ENCODE measurements at regions not wholly inside any gene's neighbourhood (a gene's known extent, or its start where the extent isn't known, plus 50 kb on each side); places are given as distances from the start of the nearest gene placed in this dataset.

DNA sequence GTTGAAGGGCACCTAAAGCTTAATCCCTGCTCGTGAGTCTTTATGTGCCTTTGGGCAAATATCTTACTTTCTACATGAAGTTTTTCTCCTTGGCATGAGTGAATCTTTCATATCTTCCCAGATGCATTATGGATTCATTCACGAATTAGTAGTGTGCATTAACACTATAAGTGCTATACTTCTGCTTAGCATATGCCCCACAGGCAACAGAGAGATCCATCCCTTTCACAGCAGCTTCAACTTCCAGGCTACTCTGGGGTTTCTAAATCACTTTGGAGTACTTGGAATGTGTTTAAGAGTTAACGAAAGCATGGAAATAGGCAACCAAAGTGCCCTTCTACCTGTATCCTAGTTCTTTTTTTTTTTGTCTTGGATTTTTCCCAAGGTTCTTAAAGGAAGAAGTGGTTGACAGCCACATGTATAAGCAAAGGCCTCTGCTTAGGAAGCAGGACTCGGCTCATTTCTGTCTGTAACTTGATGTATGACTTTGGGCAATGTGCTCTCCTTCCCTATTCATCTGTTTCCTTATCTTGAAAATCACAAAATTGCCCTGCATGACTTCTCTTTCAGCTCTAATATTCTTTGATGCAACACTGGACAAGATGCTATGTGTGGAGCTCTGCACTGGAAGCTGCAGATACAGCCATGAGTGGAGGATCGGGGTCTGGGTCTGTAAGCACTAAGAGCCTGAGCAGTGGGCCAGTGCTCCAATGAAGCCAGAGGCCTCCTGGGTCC, 54.5 kb upstream of the ME3 start:
- DNase-seq (ENCODE audit: low spot score) = no peak

DNA sequence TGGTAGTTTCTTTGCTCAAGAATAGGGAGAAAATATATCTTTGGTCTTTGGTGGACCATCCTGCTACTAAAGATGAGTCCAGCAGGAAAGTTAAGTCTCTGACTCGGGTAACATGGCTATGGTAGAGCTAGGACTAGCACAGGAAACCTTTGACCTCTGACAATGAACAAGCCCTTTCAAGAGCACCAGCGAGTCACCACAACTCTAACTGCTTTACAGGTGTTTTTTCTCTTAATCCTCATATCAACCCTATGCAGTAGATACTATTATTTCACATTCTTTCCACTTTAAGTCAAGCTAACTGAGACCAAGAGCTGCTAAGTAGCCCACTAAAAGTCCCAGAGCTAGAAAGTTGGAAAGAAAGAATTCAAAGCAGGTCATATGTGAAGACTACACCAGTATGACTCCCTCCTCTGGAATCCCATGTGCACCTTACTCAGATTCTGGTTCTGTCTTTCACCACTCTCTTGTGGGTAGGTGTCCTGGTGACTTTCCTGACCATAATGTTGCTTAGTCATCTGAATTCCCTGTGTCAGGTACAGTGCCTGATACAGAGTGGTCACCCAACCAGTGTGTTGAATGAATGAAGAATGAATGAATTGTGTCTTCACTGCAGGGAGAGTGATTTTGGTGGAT, 53.8 kb upstream of the ME3 start:
- peak; percentile 57 for DNase-seq (ENCODE audit: low spot score)

DNA sequence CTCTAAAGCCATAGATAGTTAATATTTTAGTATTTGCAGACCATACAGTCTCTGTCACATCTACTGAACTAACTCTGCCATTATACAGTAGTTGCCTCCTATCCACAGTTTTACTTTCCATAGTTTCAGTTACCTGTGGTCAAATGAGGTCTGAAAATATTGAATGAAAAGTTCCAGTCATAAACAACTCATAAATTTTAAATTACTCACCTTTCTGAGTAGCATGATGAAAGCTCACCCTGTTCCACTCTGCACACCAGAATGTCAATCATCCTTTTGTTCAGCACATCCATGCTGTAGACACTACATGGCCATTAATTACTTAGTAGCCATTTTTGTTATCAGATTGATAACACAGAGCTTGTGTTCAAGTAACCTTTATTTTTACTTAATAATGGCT, 51.7 kb upstream of the ME3 start:
- DNase-seq (ENCODE audit: low spot score) = no peak

DNA sequence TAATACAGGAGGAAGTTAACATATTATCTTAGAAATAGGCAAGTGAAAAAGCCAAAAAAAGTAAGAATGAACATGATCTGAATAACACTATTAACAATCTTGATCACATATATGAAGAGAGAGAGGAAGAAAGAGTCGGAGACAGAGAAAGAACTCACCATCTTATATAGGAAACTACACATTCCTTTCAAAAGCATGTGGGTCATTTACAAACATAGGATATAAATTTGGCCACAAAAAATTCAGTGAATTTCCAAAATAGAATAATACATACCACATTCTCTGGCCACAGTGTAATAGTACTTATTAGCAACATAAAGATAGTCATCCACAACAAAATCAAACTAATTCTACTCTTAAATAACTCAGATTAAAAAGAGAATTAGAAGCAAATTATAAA, 50.9 kb upstream of the ME3 start:
- no peak for DNase-seq (ENCODE audit: low spot score)

DNA sequence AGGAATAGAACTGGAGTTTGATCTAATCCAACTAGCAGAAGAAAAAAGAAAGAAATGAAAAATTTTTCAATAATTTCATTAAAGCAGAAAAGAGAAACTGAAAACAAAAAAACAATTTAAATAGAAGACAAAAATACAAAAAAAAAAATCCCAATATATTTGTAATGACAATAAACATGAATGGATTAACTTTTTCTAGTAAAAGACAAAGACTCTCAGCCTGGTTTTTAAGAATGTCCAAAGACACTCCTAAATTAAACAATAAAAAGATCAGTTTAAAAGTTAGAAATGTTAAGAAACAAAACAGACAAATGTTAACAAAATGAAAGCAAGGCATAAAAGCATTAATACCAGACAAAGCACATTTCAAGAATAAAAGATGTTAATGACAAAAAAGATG, 50.3 kb upstream of the ME3 start:
- no peak for DNase-seq (ENCODE audit: low spot score)
